Brain pericyte (primary cell): ENCODE measurements at regions not wholly inside any gene's neighbourhood (a gene's known extent, or its start where the extent isn't known, plus 50 kb on each side); places are given as distances from the start of the nearest gene placed in this dataset.
"Not testable (repeated sequence)": the region's sequence is repeated elsewhere in the genome, so short reads cannot be mapped to it uniquely, and the experiment has no call there.

Experiments used
- DNase-seq: peaks from one replicate; pipeline ENCODE4 v3.0.0-alpha.2; 2012; ENCODE audit warnings: low read depth, low spot score

GRCh38 chr5:105929858-105930257 is 1740.9 kb downstream of the EFNA5 start:
- no peak for DNase-seq

- no peak for DNase-seq
Measured at GRCh38 chr5:105924366-105924765, 1746.4 kb downstream of the EFNA5 start.

- DNase-seq, result no peak
Measured at GRCh38 chr5:105922574-105922973, 1748.2 kb downstream of the EFNA5 start.

GRCh38 chr5:105922080-105922479 is 1748.7 kb downstream of the EFNA5 start:
- DNase-seq, result no peak

GRCh38 chr5:105917189-105917588 is 1753.5 kb downstream of the EFNA5 start:
- peak; percentile 33 for DNase-seq

GRCh38 chr5:105907016-105907415 is 1763.7 kb downstream of the EFNA5 start:
- no peak for DNase-seq

GRCh38 chr5:105905392-105905791 is 1765.3 kb downstream of the EFNA5 start:
- DNase-seq, result no peak

- DNase-seq, result peak; percentile 11
Measured at GRCh38 chr5:105903069-105903468, 1767.7 kb downstream of the EFNA5 start.

GRCh38 chr5:105899726-105900125 is 1771.0 kb downstream of the EFNA5 start:
- DNase-seq, result no peak

GRCh38 chr5:105898183-105898582 is 1772.6 kb downstream of the EFNA5 start:
- no peak for DNase-seq

- DNase-seq, result no peak
Measured at GRCh38 chr5:105885266-105885665, 1785.5 kb downstream of the EFNA5 start.

- no peak for DNase-seq
Measured at GRCh38 chr5:105882956-105883481, 1787.7 kb downstream of the EFNA5 start.

GRCh38 chr5:105878402-105878801 is 1792.3 kb downstream of the EFNA5 start:
- no peak for DNase-seq

- no peak for DNase-seq
Measured at GRCh38 chr5:105877592-105877991, 1793.1 kb downstream of the EFNA5 start.

- no peak for DNase-seq
Measured at GRCh38 chr5:105874316-105874715, 1796.4 kb downstream of the EFNA5 start.

- DNase-seq, result no peak
Measured at GRCh38 chr5:105872569-105873270, 1798.0 kb downstream of the EFNA5 start.

- no peak for DNase-seq
Measured at GRCh38 chr5:105868038-105868780, 1802.5 kb downstream of the EFNA5 start.

GRCh38 chr5:105865834-105866233 is 1804.9 kb downstream of the EFNA5 start:
- no peak for DNase-seq

GRCh38 chr5:105859350-105859749 is 1811.4 kb downstream of the EFNA5 start:
- DNase-seq, result not testable (repeated sequence)

GRCh38 chr5:105849701-105850100 is 1821.0 kb downstream of the EFNA5 start:
- DNase-seq, result no peak

- no peak for DNase-seq
Measured at GRCh38 chr5:105840800-105841199, 1829.9 kb downstream of the EFNA5 start.

GRCh38 chr5:105836887-105837286 is 1833.8 kb downstream of the EFNA5 start:
- no peak for DNase-seq

- DNase-seq, result no peak
Measured at GRCh38 chr5:105836268-105836667, 1834.5 kb downstream of the EFNA5 start.
